GM18517 (cell line): ENCODE measurements at regions not wholly inside any gene's neighbourhood (a gene's known extent, or its start where the extent isn't known, plus 50 kb on each side); places are given as distances from the start of the nearest gene placed in this dataset.

Experiments
- ATAC-seq: cut with Tn5 transposase; IDR thresholded peaks from one replicate; pipeline ENCODE4 v1.9.1; 2021; ENCODE audit warnings: mild to moderate bottlenecking, moderate library complexity; ENCODE audit not compliant: unreplicated experiment

DNA sequence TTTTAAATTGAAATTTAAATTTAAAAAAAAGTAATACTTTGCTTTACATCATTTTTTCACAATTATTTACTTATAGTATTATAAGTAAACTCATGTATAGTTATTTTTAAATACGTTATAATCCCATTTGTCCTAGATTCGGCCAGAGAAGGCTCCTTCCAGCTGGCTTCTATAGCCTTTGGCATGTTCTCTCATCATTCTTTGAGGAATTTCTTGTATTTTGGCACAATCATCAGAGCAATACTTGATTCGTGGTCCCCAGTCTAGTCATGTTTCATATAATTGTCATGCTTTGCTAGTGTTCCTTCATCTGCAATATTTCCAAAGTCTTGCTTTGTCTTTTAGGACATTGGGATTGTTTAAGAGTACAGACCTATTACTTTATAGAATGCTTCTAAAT lies 1037.9 kb upstream of the AGA start:
- ATAC-seq: no peak

DNA sequence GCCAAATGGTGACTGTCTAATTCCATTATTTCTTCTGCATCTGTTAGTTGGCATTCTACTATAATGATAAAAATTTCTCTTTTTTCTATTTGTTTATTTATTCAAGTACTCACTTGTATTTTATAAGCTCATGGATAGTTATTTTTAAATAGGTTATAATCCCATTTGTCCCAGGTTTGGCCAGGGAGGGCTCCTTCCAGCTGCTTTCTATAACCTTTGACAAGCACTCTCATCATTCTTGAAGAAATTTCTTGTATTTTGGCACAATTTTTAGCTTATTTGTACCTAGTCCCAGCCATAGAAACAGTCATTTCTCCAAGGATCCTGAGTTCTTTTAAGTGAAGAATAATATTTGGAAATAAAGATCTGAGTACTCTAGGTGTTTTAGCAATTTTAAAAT lies 1038.6 kb upstream of the AGA start:
- ATAC-seq: no peak

DNA sequence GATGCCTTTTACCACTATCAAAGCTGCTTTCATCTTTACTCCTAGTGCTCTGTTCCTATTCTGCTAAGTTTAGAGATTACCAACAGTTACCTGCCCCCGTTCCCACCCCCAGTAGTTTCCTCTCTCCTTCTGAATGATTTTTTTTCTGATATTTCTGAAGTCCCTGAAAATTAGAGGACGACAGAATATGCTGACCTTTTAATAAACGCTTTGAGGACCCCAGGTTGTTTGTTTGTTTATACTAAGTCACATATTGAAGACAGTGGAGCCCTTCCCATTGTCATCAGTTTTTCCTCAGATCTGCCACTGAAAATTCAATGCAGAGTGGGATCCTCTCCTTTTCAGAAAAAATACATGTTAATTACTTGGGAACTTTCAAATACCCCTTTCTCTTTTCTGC lies 1039.3 kb upstream of the AGA start:
- ATAC-seq: no peak

DNA sequence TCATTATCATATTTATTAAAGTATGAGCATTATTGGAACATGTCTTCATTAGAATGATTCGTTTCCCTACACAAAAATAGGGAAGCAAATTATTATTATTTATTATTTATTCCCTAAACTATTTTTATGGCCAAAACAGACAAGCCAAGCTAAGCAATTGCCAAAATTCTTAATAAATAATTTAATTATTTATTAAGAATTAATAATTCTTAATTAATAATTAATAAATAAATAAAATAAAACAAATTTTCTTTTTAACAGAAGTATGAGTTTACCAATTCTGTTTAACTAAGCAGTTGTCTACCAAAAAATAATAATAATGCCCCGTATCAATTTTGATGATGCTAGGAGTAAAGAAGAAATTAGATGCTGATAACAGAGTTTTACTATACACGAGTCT lies 1080.8 kb upstream of the AGA start:
- ATAC-seq: no peak

DNA sequence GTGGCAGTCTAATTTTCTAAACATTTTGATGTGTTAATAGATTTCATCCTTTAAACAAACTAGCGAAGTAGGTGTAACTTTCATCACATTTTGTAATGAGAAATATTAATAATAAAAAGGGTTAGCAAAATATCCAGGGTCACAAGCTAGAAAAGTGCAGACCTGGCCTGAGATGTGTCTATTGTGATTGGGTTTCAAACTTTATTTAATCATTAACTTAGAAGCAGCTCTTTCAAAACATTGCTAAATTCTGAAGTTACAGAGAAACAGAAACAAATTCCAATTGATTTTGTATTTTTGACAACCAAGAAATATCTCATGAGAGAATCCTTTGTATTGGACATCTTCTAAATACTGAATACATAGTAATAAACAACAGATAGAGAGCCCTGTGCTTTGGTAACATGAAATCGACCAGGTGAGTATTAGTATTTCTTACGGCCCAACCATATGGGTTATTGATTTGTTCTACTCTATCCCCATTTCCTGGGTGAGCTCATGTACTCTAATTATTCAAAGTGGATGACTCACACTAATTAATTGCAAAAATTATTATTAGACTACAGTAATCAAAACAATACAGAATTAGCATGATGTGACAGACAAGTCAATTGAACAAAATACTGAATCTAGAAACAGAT lies 1093.8 kb upstream of the AGA start:
- no peak for ATAC-seq

DNA sequence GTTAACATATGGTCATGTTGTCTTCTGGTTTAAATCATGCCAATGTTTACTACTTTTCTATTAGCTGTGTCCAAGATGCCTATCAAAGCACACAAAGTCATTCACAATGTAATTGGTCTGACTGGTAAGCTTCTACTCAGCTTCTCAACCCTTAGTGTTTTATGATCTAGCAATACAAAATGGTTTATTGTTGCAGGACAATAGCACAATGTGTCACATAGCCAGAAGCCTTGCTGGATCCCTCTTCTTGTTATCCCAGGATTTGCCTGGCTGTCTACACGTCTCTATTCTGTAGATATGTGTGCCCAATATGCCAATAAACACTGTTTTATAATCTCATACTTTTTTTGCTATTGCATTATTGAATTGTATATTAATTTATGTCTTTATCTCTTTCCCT lies 1111.0 kb upstream of the AGA start:
- no peak for ATAC-seq

DNA sequence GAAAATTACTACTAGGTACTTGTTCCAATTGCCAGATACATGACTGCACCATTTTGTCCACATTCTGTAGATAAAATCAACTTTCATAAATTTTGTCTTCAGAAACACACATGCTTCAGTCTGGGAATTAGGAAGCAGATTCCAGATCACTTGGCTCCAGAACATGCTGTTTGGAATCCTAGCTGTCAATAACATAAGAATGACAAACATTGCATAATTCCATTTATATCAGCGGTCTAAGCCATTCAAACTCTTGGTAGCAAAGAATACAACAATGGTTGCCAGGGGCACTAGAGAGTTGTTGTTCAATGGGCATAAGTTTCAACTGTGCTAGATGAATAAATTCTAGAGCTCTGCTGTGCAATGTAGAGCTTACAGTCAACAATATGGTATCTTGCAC lies 1112.1 kb upstream of the AGA start:
- no peak for ATAC-seq

DNA sequence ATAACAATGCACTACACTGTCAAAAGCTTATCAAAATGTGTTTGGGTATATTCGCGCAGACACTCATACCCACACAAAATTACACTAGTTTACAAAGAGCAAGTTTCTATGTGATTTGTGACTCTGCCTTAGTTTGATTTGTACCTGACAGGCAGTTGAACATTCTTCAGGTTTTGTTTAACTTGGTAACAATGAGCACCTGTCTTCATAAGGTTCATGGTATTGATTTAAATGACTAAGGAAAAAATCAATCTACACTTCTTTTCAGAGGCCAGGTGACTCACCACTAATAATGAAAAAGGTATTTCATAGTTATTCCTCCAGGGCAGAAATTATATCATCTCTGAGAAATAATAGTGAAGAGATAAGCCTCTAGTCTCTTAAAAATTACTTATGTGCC lies 1114.6 kb upstream of the AGA start:
- no peak for ATAC-seq

DNA sequence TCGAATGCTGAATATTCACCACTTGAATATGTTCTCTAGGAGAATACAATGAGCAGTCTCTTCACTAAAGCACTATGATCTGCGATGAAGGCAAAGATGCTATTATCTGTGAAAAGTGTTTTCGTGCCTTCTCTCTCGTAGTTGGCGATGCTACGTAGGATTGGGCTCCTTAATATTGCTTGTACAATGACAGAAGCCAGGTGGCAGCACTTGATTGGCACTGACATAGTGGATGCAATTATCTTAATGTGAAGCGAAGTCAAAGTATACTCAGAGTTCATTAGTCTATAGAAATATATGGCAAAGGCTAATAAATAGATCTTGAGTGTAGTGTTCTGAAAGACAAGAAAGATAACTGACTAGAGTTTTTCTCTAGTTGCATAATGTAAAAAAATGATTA lies 1135.7 kb upstream of the AGA start:
- no peak for ATAC-seq

DNA sequence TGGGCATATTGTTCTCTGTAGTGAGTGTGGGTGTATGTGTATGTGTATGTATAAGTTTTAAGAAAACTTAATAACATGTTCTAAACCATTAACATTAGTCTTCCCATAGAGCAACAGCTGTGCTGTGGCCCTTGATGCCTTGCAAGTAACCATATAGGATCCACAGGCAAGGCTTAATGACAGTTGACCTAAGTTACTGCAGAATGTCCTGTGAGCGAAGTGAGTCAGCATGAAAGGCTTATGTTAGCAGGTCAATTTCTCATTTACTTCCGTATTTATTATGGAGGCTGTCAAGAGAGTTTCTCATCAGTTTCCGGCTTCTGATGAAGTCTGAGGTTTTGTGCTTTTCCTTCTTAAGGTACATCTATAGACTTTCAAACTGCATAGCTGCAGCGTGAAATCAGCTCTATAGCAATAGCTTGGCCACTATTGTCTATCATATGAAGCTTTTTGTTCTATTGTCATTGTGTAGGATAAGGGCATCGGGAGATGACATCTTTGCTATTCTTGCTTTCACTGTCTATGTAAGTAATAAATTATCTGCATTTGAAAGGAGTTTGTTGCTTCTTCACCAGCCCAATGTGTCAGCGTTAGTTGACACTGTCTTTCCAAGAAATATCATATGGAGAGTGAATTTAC lies 1153.4 kb upstream of the AGA start:
- ATAC-seq: no peak

DNA sequence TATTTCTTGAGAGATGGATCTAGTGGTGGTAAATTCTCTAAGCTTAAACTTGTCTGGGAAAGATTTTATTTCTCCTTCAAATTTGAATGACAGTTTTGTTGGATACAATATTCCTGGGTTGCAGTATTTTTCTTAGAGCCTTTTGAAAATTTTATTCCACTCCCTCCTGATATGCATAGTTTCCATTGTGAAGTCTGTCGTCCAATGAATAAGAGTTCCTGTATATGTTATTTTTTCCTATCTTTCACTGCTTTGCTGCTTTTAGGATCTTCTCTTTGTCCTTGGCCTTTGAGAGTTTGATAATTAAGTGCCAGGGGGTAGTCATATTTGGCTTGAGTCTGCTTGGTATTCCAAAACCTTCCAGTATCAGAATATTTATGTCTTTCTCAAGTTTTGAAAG lies 1156.4 kb upstream of the AGA start:
- ATAC-seq: no peak

DNA sequence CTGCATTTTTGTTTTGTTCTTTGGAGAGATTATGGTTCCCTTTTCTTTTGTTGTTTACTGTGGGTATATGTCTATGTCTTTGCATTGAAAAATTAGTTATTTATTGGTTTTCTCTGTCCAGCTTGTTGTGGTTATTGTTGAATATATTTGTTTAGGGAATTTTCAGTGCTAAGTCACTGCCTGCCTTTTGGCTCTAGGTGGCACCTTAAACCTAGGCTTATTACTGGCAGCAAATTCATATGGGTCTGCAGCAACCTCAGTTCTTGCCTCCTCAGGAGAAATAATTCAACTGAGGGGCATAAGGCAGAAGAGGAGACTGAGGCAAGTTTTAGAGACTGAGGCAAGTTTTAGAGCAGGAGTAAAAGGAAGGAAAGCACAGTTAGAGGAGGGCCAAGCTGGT lies 1157.3 kb upstream of the AGA start:
- no peak for ATAC-seq

DNA sequence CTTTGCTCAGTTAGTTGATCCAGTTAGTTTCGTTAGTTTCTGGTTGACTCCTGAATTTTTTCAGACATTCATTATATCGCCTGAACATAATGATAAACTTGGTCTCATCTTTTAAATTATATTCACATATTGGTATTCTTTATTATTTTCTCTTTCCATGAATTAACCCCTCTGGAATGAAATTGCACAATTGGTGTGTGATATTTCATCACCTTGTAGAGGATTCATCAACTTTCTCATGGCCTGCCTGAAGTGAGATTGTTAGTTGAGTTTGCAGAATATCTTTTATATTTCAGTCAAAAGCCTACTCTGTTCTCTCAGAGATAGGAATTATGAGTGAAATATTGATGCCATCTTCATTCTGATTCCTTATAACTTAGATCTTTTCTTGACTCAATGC lies 1160.6 kb upstream of the AGA start:
- ATAC-seq: no peak

DNA sequence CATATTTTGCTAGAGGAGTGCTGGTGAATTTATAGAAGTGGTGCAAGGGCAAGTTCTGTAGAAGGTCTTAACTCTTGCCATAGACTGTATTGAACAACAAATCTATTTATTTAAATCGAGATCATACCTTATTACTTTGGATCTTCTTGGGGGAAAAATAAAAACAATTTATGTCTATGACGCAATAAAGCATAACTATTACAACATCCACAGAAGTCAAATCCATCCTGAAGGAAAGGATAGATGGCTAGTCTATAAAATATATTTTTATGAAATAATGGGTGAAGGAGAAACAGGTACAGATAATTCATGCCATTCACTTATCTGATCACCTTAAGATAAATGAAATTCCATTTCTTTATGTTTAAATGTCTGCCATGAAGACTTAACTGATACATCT lies 1168.8 kb upstream of the AGA start:
- no peak for ATAC-seq

DNA sequence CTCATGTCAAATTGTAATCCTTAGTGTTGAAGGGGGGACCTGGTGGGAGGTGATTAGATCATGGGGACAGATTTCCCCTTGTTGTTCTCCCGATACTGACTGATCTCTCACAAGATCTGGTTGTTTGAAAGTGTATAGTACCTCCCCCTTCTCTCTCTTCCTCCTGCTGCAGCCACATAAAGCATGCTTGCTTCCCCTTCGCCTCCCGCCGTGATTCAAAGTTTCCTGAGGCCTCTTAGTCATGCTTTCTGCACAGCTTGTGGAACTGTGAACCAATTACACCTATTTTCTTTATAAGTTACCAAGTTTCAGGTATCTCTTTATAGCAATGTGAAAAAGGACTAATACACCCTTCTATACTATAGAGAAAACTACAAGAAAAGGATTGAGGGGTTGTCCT lies 1170.5 kb upstream of the AGA start:
- ATAC-seq: no peak

DNA sequence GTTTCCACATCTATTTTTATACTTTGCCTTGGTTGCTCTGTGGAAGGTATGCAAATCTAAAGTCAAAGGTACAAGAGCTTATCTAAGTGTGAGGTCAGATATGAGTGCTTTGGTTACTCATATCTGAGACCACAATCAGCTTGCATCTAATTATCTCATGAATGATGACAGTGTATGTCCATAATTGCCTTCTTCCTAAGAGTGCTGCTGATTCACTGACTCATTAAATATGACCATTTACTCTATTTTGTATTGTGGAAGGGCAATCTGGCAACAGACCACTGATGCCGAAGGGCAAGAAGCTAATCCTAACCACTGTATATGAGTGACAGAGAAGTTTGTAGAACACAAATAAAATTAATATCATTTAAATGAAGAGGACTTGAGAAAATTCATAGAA lies 1190.2 kb upstream of the AGA start:
- ATAC-seq: no peak

DNA sequence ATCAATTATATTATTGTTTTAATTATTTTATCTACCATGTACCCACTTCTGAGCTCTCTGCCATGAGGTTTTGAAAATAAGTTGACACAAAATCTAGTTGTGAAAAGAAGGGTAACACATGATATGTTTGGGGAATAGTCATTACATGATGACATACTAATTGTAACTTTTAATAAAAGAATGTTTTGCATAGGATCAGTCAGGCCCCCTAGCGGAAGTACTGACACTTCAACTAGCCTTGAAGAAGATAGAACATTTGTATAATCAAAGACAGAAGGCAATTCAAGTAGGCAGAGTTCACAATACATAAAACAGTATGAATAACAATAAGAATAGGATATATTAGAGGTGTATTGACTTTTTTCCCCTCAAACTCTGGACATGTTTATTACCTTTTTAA lies 1191.0 kb upstream of the AGA start:
- no peak for ATAC-seq

DNA sequence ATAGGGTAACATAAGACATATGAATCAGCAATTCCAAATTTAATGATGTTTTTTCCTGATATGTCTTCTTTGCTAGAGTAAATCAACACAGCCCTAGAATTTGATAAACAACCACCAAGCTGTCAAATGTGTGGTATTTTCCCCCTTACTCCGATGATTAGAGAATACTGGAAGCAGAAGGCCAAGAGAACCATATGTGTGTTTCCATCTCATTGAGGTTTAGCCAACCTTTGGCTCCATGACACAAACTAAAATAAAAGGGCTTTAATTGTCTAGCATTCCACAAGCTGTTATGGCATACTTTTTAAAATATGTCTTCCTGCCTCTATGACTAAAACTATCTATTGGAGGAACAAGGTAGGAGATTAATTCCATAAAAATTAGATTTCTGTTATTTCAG lies 1222.4 kb upstream of the AGA start:
- no peak for ATAC-seq

DNA sequence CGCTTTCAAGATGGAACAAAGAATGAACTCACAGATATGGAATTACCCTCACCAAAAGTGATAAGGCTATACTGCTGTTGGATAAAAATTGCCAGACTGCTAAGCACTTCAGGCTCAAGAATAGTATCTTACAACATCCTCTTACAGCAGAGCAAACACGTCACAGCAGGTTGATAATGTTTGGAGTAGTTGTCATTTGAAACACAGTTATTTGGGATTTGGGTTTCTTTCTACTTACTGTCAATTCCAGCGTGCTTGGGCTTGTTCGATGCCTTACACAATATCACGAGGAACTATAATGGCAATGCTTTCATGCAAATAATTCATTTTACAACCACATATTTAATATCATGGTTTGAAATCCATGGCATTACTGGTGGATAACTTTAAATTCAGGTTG lies 1223.7 kb upstream of the AGA start:
- ATAC-seq: no peak

DNA sequence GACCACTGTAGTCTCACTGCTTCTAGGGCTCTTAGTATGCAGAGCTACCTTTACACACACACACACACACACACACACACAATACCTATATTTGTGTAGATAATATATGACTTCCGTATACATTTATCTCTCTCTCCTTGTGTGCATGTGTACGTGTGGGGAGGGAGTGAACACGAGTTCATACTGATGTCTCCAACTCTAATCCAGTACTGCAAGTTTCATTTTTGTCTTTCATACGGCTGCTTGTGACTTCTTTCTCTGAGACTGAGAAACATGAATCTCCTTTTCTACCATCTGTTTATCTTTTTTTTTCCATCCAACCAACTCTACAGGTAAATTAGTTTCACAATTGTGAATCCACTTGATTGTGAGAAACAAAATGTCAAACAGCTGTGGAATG lies 1229.5 kb upstream of the AGA start:
- ATAC-seq: no peak

DNA sequence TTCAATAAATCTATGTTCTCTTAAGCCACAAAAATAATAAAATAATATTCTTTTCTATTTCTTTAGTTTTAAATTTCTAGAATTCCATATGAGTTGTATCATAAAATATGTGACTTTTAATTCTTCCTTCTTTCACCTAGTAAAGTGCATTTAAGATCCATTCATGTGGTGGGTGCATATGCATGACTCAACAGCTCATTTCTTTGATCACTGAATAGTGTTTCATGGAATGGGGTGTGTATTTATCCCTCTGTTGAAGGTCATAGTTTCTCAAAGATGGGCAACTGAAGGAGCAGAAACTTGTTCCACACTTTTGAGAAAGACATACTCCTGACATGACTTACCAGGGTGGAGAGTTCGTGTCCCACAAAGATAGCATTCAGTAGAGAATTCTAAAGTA lies 1230.3 kb upstream of the AGA start:
- no peak for ATAC-seq

DNA sequence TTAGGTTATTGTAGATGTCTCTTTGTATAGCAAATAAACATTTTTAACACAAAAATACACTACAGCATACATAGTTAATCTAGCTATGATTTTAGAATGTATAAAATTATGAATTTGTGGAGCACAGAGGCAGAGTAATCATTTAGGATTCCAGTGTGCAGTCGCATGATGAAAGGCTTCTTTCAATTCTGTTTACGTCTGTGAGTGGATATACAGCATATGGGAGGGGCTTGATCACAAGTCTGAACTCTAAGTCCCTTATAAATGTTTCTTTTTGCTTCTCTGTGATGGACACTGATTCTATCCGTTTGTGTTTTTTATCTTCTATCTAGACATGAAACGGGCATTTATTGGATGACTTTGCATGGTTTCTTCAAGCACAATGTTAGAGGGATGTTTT lies 1239.6 kb upstream of the AGA start:
- no peak for ATAC-seq

DNA sequence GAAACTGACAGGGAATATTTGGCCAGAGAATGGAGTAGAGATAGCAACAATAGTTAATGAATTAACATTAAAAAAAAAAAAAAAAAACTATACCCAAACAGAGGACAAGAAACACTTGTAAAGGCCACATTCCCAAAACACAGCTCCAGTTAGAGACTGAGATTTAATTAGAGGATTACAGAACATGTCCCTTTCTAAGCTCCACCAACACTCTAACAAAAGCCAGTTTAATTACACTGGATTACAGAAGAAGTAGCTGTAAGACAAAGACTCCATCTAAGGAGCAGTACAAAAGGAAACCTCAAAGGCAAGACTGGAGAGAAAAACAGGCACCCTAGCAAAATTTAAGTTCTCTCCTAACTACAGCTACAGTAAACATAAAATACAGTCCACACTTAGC lies 1247.7 kb upstream of the AGA start:
- ATAC-seq: no peak
